HG03520 (cell line): ENCODE measurements at regions not wholly inside any gene's neighbourhood (a gene's known extent, or its start where the extent isn't known, plus 50 kb on each side); places are given as distances from the start of the nearest gene placed in this dataset.

Experiments
- ATAC-seq: cut with Tn5 transposase; IDR thresholded peaks from one replicate; pipeline ENCODE4 v1.9.1; 2021; ENCODE audit warnings: mild to moderate bottlenecking, moderate library complexity; ENCODE audit not compliant: unreplicated experiment

GRCh38 chr12:41983394-41983793 is 161.3 kb downstream of the GXYLT1 start:
- ATAC-seq: no peak

GRCh38 chr12:41981758-41982157 is 162.9 kb downstream of the GXYLT1 start:
- no peak for ATAC-seq

DNA sequence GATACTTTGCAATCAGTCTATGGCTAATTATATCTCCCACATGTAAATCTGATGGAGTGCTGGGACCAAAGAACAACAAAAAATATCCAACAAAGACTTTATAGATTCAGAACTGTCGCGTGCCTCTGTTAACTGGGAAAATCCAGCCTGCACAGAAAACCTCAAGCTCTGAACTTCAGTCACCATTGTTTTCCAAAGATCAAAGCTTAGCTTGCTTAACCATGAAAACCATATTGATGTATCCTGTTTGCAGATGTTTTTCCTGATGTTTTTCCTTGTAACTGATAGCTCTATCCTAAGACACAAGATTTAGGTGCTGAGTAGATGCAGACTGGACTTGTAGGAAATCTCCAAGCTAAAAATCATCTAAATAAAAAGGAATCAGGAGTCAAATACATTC is 163.7 kb downstream of the GXYLT1 start:
- no peak for ATAC-seq

- no peak for ATAC-seq
Measured at GRCh38 chr12:41980390-41980789, 164.3 kb downstream of the GXYLT1 start.

- ATAC-seq: no peak
Measured at GRCh38 chr12:41979574-41979973, 165.1 kb downstream of the GXYLT1 start.

DNA sequence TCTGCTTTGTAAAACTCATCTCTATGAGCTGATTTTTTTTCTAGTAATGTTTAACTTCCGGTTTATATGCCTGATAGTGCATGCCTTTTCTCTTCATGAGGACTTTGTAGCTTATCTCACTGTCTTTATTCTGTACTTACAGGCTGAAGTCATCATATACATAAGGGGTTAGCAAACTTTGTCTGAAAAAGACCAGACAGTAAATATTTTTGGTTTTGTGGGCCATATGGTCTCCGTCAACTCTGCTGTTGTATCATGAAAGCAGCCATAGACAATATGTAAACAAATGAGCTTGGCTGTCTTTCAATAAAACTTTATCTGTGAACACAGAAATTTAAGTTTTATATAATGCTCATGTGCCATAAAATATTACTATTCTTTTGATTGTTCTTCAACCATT is 172.1 kb downstream of the GXYLT1 start:
- ATAC-seq: no peak

DNA sequence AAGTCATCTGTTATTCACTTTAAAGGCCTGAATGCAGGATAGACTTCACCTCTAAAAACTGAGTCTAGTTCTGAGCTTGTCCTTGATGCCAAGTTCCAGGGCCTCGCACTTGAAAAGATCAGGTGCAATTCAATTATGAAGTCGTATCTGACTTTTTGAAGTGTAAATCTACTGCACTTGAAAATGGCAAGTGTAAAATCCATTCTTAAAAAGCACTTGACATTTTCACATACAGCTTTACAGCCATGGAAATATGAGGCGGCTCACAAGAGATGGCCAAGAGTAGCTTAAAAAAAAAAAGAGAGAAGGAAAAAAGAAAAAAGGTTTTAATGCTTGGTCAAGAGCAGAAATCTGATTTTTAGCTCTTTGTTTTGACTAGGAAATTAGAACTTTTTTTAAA is 172.5 kb downstream of the GXYLT1 start:
- ATAC-seq: no peak

- ATAC-seq: no peak
Measured at GRCh38 chr12:41970744-41971143, 173.9 kb downstream of the GXYLT1 start.

DNA sequence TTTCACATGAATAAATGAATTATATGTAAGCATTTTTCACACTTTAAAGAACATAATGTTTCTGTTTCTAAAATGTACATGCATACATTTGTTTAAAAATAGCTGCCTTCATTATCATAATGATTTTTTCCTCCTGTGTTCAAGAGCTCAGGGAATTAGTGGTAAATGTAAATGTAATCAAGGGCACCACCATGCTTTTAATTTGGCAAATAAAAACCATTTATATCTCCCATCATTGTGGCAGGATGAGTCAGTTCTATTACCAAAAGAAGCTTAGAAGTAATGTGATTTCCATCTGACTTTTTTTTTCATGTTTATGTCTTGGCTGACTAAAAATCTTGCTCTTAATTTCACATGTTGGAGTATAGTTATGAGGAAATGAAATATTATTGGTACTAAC is 176.1 kb downstream of the GXYLT1 start:
- no peak for ATAC-seq

GRCh38 chr12:41967668-41968500 is 176.8 kb downstream of the GXYLT1 start:
- ATAC-seq: no peak

GRCh38 chr12:41966916-41967315 is 177.8 kb downstream of the GXYLT1 start:
- ATAC-seq: no peak

DNA sequence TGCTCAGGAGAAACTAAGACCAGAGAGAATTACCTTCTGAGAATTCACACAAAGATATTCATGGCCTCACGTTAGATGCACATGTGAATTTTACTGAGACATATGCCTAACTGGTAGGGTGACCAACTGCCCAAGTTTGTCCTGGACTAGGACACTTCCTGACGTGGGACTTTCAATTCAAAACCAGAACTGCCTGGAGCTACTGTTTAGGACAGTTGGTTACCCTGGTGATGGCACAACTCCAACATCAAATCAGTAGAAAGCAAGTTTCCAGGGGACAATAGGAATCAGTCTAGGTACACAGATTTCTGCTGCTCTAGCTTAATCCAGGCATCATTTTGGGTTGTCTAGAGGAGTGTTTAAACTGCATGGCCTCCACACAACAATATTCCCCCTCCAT is 178.7 kb downstream of the GXYLT1 start:
- ATAC-seq: no peak

DNA sequence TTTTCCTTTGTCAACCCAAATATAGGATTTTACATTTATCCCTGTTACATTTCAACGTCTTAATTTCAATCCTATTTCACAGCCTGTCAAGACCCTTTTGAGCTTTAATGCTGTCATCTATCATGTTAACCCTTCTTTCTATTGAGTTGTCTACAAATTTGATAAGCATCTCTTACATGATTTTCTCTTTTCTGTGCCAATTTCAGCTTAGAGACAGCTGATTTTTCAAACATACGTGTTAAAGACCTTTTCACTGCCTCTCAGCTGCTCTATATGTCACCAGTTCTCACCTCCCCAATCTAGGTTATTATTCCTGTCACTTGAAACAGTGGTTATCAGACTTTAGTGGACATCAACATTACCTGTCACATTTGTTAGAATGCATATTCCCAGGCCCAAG is 181.3 kb downstream of the GXYLT1 start:
- ATAC-seq: no peak

DNA sequence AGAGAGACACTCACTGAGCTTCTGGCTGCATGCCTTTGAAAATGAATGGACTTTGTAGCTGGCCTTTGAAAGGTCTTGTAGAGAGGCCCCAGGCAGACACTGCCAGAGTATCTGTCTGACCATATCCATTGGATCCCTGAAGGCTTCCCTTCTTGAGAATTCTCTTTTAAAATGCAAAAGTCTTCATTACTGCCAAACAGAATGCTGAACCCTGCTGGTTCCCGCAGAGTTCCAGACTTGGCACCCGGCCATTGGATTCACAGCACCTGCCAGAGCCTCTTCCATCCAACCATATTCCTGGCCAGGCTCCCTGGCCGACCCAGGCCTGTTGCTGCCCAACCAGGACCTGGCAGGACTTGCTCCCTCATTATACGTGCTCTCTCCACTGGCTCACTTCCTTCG is 182.5 kb downstream of the GXYLT1 start:
- no peak for ATAC-seq

DNA sequence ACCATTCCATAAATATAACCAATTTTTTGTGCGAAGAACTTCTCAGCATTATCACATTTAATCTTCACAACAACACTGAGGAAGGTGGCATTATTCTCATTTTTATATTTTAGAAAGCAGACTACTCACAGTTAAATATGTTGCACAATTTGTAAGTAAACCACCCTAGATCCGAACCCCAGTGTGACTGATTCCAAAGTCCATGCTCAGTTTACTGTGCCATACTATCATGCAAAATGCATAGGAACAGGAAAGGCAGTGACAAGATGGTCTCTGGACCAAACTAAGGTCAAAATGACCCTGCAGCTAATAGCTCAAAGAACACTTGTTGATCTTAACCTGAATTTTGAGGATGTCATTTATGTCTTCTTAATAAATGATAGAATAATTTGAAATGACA is 185.4 kb downstream of the GXYLT1 start:
- no peak for ATAC-seq

DNA sequence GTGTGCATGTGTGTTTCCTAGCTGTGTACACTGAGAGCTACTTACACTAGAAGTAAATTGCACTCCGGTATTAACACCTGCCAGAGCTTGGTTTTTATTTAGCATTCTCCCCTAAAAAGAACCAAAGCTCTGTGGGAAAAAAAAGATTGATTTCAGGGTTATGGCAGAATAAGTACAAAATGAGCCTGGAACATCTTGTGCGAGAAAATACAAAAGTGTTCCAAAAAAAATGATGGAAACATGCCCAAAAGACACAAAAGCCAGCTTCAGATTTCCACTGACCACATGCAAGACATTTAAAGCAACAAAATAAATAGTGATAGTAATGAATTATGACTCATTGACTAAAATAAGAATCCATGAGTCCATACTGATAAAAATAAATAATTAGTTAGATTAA is 188.3 kb downstream of the GXYLT1 start:
- no peak for ATAC-seq

DNA sequence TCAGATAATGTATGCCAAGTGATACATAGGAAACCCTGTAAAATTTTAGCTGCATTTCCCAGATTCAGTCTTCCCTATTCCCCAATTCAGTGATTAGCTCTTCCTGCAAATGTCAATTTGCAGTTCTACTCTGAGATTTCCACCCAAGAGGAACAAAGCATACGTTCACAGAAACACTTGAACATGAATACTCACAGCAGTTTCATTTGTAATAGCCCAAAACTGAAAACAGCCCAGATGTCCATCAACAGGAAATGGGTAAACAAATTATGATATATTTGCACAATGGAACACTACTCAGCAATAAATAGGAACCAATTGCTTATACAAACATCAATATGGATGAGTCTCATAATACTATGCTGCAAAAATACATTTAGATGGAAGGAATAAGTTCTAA is 194.2 kb downstream of the GXYLT1 start:
- ATAC-seq: peak; percentile 60

GRCh38 chr12:41946106-41946505 is 198.6 kb downstream of the GXYLT1 start:
- ATAC-seq: no peak

DNA sequence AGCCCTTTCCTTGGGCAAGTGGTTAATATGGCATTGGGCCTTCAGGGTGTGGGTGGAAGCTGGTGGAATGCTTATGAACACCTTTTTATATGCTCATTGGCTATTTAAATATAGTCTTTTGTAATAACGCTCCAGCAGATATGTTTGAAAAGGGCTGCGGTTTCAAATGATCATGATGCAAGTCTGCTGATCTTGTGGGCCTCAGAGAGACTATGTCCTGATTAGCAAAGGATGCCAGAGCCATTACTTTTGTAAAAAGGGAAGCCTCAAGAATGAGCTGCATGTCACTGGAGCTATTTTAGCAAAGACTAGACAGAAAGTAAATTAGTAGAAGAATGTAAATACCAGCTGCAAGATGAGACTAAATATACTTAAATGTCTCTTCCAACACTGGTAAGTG is 200.5 kb downstream of the GXYLT1 start:
- no peak for ATAC-seq

- no peak for ATAC-seq
Measured at GRCh38 chr12:41943671-41944070, 201.0 kb downstream of the GXYLT1 start.

- ATAC-seq: no peak
Measured at GRCh38 chr12:41942354-41942753, 202.3 kb downstream of the GXYLT1 start.

DNA sequence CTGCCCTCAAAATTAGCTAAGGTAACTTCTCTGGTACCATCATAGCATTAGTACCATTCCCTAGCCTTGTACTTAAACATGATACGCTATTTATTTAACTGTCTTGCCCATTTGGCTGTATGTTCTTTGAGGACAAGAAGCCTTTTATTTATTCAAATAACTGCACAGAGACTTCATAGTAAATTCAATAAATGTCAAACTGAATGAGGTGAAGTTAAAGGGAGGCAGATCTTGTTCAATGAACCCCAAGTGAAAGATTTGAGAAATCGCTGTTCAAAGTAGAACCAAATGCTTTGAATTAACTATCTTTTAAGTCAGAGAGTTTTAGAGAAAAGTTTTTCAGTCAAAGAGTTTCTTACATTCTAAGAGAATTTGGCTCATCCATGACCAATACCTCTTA is 203.6 kb downstream of the GXYLT1 start:
- ATAC-seq: no peak

- no peak for ATAC-seq
Measured at GRCh38 chr12:41940571-41940970, 204.1 kb downstream of the GXYLT1 start.
